UCSD-AML1 (cell line): ENCODE measurements at regions not wholly inside any gene's neighbourhood (a gene's known extent, or its start where the extent isn't known, plus 50 kb on each side); places are given as distances from the start of the nearest gene placed in this dataset.

Source experiments
- DNase-seq: peaks from one replicate; lab custom pipeline; 2025; ENCODE audit not compliant: unreplicated experiment; lab: John Stamatoyannopoulos, UW

DNA sequence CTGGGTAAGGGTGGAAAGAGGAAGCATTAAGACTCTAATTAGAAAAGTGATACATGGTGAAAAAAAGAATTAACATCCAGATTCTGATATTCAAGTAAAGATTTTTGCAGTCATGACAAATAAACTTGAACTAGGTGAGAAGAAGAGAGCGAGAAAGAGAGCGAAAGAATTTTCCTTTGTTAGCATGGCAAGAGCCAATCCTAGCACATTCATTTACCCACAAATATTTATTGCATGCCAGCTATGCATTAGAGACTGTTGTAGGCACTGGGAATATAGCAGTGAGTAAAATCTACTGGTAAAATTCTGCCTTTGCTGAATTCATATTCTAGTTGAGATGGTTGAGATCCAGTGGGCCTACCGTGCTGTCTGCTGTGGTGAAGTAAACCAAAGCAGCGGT lies 177.9 kb upstream of the DPH6 start:
- DNase-seq, result no peak

DNA sequence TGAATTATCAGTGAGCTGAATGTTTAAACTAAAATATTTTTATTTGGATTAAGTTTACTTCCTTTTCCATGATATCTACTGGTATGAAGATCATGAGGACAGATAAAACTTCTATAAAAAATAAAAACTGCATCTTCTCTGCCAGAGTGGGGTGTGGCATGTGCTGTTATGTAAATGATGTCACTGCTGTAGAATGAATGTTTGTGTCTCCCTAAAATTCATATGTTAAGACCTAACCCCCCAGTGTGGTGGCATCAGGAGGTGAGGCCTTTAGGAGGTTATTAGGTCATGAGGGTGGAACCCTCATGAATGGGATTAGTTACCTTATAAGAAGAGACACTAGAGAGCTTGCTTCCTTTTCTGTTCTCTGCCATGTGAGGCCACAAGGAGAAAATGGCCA lies 178.7 kb upstream of the DPH6 start:
- no peak for DNase-seq

DNA sequence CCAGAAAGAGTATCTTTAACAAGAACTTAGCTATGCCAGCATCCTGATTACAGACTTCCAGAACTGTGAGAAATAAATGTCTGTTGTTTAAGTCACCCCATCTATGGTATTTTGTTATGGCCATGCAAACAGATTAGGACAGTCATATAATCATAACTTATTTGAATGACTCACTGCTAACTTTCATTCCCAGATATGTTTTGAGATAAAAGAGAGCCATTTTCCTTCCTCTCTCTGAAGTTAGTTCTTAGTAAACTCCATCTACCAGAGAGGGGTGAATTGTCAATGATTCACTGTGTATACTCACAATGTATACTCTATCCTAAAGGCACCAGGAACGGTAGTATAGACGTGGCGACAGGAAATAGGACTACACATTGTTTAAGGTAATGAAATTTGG lies 179.4 kb upstream of the DPH6 start:
- DNase-seq, result no peak

DNA sequence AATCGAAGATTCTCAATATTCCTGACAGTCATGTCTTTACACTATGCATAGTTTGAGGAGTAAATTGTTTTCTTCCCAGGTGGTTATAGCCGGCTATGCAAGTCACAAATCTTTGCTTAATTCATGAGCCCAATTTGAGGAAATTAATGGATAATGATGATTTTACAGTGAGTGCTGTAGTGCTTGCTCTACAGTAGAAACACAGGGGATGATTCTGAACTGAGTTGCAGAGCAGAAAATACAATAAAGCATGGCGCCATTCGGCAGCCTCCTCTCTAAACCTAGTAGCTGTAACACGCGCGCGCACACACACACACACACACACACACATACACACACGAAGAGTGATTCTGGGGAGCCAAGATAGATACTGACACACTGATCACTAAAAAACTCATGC lies 181.7 kb upstream of the DPH6 start:
- no peak for DNase-seq

DNA sequence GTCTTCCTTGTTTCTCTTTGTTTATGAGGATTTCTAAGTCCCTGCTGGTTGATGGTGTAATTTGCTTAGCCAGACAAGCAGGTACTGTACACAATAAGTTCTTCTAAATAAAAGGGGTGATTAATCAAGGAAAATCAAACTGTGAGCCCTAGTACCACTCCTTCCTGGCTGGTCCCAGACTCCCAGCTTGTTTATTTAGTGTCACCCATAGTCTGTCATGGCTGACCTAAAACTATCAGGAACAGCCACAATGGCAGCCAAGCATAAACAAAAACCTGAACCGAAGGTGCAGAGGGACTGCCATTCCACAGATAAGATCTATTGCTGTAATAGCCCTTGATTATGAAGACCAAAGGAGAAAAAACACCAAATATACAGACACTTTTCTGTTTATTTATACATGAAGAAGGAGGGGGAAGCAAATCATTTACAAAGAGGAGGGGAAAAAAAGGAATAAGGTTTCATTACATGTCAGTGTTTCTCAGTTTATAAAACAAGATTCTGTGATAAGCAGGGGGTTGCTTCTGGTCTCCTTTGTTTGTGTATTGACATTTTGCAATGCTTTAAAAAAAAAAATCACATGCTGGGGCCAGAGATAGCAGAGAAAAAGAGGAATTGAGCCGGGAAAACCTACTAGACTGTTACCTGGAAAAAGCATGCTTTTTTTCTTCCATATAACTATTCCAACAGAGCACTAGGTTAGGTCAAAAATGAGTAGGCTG lies 182.4 kb upstream of the DPH6 start:
- no peak for DNase-seq

DNA sequence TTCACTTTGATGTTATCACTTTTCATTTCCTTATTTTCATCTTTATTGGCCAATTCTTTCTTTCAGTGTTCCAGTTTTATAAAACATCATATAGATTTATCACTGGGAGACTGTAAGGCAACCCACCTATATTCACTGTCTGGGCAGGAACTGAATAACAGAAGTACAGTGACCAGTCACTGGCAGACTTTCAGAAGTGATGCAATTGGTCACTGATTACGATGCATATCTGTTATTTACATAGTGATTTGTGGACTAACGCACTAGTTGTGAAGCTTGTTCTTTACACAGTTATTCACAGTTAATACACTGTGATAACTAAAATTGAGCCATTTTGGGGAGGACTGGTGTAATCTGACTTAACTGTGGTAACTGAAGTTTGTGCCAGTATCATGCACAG lies 190.2 kb upstream of the DPH6 start:
- no peak for DNase-seq

DNA sequence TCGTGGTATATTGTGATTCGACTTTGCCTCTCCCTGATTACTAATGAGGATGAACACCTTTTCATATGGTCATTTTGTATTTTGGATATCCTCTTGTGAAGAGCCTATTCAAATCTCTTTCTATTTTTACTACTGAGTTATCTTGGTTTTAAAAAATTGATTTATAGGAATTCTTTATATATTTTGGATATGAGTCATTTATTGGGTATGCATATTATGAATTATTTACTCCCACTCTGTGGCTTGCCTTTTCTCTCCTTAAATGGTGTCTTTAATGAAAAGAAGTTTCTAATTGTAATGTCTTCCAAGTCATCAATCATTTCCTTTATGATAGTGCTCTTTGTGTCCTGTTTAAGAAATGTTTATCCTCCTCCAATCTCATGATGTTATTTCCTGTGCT lies 191.5 kb upstream of the DPH6 start:
- no peak for DNase-seq

DNA sequence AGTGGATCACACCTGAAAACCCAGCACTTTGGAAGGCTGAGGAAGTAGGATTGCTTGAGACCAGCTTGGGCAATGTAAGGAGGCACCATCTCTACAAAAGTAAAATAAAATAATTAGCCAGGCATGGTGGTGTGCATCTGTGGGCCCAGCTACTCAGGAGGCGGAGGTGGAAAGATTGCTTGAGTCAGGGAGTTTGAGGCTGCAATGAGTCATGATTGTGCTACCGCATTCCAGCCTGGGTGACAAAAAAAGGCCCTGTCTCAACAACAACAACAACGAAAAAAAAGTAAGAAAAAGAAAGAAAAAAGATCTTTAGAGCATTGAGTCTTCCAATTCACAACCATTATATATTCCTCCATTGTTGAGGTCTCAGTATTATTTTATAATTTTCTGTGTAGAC lies 192.4 kb upstream of the DPH6 start:
- DNase-seq, result no peak

DNA sequence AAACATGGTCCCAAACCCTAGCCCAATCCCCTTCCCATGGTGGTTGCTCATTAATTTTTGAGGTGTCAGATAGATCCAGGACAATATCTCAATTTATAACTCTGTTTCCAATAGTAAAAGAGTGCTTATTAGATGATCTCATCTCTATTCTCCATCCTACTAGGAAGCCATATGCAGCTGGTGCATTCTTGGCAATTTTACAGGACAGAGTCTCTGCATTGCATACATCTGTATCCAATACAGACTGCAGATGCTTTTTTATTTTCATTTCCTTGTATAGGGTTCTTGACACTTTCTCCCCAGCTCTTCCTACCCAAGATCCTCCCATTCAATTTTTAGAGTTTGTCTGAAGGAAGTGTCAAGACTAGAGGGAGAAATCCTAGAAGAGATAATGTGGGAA lies 194.8 kb upstream of the DPH6 start:
- no peak for DNase-seq

DNA sequence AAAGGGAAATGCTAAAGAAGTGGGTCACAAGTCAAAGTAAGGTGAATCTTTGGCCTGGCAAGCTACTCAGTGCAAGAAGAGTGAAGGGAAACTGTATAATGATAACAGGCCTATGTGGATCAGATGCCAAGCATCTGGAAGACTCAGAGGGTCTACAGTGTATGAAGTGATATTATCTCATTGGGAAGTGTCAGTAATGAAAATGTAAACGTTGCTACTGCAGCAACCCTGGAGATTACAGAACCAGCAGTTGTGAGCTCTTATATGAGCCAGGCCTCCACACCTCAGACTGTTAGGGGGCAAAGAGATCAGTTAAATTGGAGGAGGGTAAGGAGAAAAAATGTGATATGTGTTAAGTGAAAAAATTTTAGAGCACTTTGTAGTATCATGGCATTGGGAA lies 195.4 kb upstream of the DPH6 start:
- DNase-seq, result no peak

DNA sequence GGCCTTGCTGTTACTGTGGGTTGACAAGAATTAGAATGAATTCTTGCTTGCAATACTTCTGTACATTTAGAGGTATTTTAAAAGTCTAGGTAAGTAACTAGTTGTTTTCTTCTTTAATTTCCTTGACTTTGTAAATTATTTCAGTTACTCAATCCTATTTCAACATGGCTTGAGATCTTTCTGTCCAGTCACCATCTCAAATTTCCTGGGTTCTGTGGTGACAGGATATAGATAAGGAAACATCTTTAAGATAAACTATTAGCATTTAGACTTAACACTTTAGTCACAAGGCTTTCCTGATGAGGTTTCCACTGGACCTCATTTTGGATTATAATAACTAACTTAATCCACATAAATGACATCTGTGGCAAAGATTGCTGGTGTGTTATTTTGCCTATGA lies 195.9 kb upstream of the DPH6 start:
- DNase-seq, result no peak

DNA sequence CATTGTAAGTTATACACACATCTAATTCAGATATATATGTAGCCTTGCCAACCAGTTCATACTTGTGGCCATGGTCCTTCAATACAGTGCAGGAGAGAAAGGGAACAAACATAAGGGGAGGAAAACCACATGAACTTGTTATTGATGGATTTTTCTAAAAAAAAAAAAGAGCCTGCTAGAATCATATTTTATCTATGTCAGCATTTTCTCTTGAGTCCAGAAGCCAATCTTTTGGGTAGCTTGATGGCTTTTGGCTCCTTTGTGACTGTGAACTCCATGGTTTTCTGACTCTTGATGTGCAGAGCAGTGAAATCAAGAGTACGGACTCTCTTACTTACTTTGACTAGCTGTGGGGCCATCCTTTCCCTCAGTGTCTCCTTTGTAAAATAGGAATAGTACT lies 197.4 kb upstream of the DPH6 start:
- DNase-seq, result no peak

DNA sequence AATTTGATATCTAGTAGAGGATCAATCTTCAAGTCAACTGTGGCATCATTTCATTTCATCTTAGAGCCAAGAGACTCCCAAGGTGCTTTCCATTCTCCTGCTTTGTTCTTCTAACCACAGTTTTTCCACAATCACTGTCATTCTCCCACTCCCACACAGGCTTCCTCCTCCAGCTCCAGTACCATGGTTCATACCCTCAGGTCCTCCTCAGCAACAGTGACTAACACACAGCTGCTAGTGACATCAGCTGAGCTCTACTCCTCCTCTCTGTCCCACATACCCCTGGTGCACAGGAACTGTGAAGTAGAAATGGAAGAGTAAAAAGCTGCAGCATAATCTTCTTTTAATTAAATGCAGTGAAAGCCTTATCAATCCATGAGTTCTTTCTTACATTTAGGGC lies 200.2 kb upstream of the DPH6 start:
- DNase-seq, result no peak

DNA sequence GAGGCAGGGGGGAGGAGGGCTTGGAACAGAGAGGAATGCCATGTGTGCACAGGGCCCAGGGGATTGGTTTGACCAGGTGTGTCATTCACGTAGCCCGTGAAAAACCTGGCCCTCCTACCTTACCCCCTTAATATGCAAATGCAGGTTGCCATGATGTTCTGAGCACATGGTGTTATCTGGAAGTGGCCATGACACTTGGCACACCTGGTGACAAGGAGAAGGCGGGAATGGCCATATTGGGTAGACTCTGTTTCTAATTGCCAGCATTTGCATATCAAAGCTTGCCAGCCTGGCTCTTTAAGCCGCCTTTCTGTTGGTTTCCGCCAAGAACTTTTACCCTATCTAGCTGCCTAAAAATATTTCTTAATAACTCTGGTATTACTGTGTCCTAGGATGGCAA lies 202.1 kb upstream of the DPH6 start:
- no peak for DNase-seq

DNA sequence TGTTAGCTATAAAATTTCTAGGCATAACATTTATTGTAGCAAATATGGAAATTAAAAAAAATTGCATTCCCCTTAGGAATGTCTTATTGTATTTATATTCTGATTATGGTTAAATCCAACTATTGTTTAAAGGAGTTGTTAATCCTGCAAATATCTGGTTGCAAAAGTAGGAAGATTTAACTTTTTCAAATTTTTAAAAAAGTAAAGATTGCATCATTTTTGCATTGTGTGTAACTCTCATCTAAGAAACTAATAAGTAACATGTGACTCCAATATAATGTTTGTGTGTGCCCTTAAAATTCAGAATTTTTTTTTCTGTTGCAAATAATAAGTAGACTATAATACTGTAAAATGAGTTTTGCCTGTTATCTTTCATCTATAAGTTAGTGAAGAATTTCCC lies 204.1 kb upstream of the DPH6 start:
- no peak for DNase-seq

DNA sequence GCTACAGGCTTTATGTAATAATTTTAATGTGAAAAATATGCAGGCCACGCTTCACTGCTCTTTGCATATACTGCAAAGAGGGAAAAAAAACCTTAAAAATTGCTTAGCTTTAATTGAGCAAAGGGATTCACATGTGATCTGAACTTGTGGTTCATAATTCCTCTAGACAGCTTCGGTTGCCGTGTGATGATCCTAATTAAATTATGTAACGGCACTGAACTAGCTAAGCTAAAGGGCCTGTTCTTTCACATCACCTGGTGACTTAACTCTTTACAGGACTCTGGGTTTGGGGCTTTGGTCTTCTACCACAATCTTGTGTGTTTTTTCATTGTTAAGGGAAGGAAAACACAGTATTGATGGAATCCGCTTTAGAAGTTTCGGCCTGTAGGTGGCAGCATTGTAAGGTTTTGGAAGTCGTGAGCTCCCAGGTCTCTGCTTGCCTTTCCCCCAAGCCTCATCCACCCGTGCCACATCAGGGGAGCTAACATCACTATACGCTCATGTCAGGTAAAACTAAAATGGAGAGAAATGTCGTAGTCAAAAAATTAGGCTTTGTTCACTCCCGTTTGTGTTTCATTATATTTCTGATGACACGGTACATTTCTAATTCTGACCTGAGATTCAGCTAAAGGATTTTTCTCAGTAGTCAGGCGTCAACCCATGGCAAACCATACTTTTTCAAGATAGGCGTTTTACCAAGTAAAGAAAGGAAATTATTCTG lies 205.6 kb upstream of the DPH6 start:
- peak; percentile 44 for DNase-seq

DNA sequence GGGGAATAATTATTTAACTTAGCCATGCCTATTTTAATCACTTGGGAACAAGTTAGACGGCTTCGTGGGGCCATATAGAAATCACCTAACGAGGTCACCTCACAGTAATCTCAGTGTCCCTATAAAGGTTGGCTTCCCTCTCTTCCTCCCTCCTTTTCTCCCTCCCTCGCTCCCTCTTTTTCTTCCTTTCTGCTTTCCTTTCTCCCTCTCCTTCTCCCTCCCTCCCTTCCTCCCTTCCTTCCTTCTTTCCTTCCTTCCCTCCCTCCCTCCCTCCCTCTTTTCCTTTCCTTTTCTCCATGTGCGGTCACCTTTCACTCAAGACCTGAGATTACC lies 206.1 kb upstream of the DPH6 start:
- DNase-seq, result no peak

DNA sequence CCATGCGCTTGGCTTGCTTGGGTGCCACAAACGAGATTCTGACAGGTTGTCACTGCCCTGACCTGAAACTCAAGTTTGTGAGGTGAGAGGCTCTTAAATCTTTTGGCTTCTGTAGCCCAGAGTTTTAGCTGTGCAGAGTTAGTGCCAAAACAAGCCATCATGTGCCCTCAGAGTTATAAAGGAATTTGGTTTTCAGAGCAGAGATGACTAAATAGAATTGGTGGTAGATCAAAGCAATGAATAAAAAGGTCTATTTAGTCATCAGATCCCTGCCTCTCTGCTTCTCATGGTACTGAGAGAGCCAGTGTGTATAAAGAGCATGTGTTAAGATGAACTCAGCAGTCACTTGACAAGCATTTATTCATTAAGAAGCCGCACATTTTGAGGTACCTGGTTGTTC lies 207.5 kb upstream of the DPH6 start:
- DNase-seq, result no peak

DNA sequence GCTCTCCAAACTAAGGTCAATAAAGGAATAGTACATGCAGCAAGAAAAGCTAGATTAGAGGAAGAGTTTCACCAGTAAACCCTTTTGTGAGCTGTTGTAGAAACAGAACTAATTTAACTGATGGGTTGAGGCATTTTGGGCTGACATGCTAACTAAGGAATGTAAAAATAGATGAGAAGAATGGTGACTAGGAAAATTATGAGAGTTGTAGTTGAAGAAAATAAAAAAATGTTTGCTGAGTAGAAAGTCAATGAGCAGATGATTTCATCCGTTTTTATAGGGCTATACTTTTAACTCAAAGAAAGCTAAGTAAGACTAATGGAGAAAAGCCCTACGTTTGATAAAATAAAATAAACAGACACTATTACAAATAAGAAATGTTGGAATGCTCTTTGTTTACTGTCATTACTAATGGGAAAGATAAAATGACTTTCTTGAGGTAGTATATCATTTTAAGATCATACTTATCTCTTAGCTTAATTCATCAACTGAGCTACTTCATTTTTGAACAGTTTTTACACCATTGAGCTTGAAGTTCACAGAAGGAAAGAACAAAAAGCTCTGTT lies 209.4 kb upstream of the DPH6 start:
- DNase-seq, result no peak

DNA sequence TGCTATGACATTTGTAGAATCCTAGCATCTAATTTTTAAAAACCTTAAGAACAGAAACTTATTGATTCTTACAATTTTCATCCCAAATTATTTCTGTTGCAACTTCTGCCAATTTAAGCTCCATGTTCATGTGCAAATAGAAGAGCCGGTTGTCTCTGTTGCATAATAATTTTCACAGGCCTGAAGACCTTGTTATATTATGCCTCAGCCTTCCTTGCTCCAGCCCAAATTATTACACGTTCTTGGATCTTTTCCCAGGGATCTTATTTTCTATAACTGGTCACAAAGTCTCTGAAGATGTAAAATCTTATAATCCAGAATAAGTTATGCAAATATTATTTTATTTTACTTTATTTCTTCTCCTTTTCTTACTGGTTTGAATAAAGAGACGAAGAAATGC lies 210.7 kb upstream of the DPH6 start:
- DNase-seq, result no peak

DNA sequence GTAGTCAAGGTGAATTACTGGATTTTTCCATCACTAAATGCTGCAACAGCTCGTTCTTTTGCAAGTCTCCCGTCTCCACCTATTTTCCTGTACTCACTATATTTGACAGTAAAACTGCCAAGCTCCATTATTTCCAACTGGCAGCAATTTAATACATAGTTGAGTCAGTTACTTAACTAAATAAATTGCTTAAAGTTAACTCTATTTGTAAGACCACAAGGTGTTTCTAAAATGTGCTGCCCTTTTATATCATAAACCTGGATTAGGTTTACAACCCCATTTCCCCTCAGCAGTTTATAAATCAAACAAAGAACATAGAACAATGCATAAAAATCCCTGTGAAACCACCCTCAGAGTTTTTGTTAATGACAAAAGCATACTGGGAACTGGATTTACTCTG lies 211.4 kb upstream of the DPH6 start:
- DNase-seq, result no peak

DNA sequence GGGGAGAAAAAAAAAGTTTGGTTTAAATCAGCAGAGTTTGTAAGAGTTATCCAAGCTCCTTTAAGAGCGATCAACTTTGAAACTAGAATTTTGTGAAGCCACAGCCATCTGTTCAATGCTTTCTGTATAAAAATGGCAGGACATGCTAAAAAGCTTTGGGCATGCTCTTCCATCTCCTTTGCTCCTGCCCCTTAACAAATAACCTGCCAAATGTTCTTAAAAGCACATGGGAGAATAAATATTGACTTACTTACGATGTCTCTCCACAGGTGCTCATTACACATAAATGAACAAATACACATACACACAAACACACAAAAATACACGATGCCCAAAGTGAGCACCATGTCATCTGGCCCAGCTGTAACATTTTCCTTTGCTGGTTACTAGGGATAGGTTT lies 211.8 kb upstream of the DPH6 start:
- DNase-seq, result no peak
